Nephron progenitor cell (in vitro differentiated cells): ENCODE measurements at regions not wholly inside any gene's neighbourhood (a gene's known extent, or its start where the extent isn't known, plus 50 kb on each side); places are given as distances from the start of the nearest gene placed in this dataset.
"Not testable (repeated sequence)": the region's sequence is repeated elsewhere in the genome, so short reads cannot be mapped to it uniquely, and the experiment has no call there.

ENCODE experiments used
- DNase-seq: peaks from one replicate; pipeline ENCODE4 v3.0.0; 2021
- H3K27ac Mint-ChIP-seq: 2 replicates; pipeline ENCODE4 v1.8.0; 2021; ENCODE audit warnings: mild to moderate bottlenecking, moderate library complexity, mixed read lengths
- H3K27me3 Mint-ChIP-seq: 2 replicates; pipeline ENCODE4 v1.8.0; 2021; ENCODE audit warnings: mild to moderate bottlenecking, low read depth, mixed read lengths; ENCODE audit not compliant: poor library complexity
- H3K36me3 Mint-ChIP-seq: 2 replicates; pipeline ENCODE4 v1.8.0; 2021; ENCODE audit warnings: low read depth, mixed read lengths
- H3K4me1 Mint-ChIP-seq: 2 replicates; pipeline ENCODE4 v1.8.0; 2021; ENCODE audit warnings: mixed read lengths
- H3K4me3 Mint-ChIP-seq: 2 replicates; pipeline ENCODE4 v1.8.0; 2021; ENCODE audit warnings: mild to moderate bottlenecking, moderate library complexity, mixed read lengths
- H3K9me3 Mint-ChIP-seq: 2 replicates; pipeline ENCODE4 v1.8.0; 2021; ENCODE audit warnings: mild to moderate bottlenecking, moderate library complexity, mixed read lengths
- CTCF ChIP-seq: fragments of 200-600 bp; sonication (generic); IDR thresholded peaks from 2 replicates; pipeline ENCODE4 v1.5.0; 2021; ENCODE audit warnings: antibody characterized with exemption

GRCh38 chr10:61217851-61218565 lies 235.2 kb downstream of the TMEM26 start:
- Mint-ChIP-seq H3K27me3 (peaks cover 3% of the 10 kb centered on the region), H3K4me1 (no peaks in the 10 kb centered on the region), H3K9me3 (no peaks in the 10 kb centered on the region), H3K27ac (no peak overlapping the region), H3K4me3 (no peak overlapping the region), H3K36me3 (no peaks in the 10 kb centered on the region)
- TF ChIP-seq CTCF, result no peak
- no peak for DNase-seq

DNA sequence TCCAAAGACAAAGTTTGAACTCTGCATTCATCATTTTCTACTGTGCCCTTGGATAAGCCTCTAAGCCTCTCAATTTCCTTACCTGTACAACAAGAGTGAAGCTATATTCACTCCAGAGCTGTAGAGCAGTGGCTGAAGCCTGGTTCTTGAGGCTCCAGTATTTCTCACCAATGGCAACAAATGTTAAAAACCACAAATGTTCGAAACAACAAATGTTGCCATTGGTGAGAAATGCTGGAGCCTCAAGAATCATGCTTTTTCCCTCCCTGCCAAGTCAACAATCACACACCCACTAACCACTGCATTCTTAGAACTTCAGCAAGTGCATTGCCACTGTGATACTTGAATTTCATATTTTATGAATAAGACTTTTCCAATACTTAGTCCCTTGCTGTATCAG lies 237.9 kb downstream of the TMEM26 start:
- TF ChIP-seq CTCF, result no peak
- Mint-ChIP-seq H3K27me3 (peaks cover 3% of the 10 kb centered on the region), H3K36me3 (no peaks in the 10 kb centered on the region), H3K9me3 (no peaks in the 10 kb centered on the region), H3K4me1 (no peaks in the 10 kb centered on the region), H3K27ac (no peak overlapping the region), H3K4me3 (no peak overlapping the region)
- DNase-seq, result no peak

- Mint-ChIP-seq H3K4me3 (no peak overlapping the region), H3K9me3 (no peaks in the 10 kb centered on the region), H3K27me3 (peaks cover 3% of the 10 kb centered on the region), H3K36me3 (no peaks in the 10 kb centered on the region), H3K27ac (no peak overlapping the region), H3K4me1 (no peaks in the 10 kb centered on the region)
- no peak for TF ChIP-seq CTCF
- no peak for DNase-seq
Observed at GRCh38 chr10:61211468-61211867, 241.7 kb downstream of the TMEM26 start.

DNA sequence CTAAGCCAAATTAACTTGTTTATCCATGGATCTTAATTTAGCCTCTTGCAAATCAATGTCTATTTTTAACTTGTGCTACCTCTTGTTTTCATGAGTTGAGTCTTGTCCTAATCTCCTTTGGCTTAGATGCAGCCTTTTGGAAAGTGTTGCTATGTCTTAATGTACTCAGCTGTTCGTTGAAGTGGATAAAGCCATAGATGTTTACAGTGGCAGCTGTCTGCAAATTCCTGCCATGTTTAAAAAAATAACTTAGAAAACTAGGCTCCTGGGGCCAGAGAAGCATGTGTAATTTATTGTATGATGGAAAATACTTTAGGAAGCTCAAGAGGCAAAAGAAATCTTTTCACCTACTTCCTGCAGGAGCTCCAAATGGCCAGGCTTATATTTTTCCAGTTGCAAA lies 253.1 kb upstream of the RHOBTB1 start:
- Mint-ChIP-seq H3K36me3 (peaks cover 7% of the 10 kb centered on the region), H3K27me3 (no peaks in the 10 kb centered on the region), H3K4me1 (no peaks in the 10 kb centered on the region), H3K27ac (no peak overlapping the region), H3K4me3 (no peak overlapping the region), H3K9me3 (peaks cover 10% of the 10 kb centered on the region)
- DNase-seq, result no peak
- TF ChIP-seq CTCF, result no peak

GRCh38 chr10:61195211-61195610 lies 251.2 kb upstream of the RHOBTB1 start:
- Mint-ChIP-seq H3K27me3 (no peaks in the 10 kb centered on the region), H3K4me3 (no peak overlapping the region), H3K36me3 (peaks cover 7% of the 10 kb centered on the region), H3K9me3 (peaks cover 18% of the 10 kb centered on the region), H3K4me1 (no peaks in the 10 kb centered on the region), H3K27ac (no peak overlapping the region)
- TF ChIP-seq CTCF, result no peak
- DNase-seq, result no peak

DNA sequence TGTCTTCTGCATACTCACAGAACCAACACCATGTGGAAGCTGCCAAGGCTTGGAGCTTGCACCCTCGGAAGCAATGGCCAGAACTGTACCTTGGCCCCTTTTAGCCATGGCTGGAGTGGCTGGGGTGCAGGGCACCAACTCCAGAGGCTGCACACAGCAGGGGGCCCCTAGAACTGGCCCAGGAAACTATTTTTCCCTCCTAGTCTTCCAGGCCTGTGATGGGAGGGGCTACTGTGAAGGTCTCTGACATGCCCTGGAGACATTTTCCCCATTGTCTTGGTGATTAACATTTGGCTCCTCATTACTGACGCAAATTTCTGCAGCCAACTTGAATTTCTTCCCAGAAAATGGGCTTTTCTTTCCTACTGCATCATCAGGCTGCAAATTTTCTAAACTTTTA lies 248.6 kb upstream of the RHOBTB1 start:
- not testable (repeated sequence) for H3K27me3 Mint-ChIP-seq, H3K36me3 Mint-ChIP-seq, H3K4me3 Mint-ChIP-seq, H3K27ac Mint-ChIP-seq, H3K4me1 Mint-ChIP-seq, DNase-seq
- peaks cover 18% of the 10 kb centered on the region for H3K9me3 Mint-ChIP-seq
